ENCODE measurements at regions not wholly inside any gene's neighbourhood (a gene's known extent, or its start where the extent isn't known, plus 50 kb on each side); places are given as distances from the start of the nearest gene placed in this dataset.

DNA sequence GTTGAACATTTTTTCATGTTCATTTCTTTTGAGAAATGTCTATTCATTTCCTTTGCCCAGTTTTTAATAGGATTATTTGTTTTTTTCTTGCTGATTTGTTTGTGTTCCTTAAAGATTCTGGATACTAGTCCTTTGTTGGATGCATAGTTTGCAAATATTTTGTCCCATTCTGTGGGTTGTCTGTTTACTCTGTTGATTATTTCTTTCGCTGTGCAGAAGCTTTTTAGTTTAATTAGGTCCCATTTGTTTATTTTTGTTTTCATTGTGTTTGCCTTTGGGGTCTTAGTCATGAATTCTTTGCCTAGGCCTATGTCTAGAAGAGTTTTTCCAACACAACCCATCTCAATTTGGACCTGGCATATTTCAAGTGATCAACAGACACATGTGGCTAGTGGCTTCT, 116.1 kb upstream of the GALNT2 start:
- TF ChIP-seq, protein P1, sequence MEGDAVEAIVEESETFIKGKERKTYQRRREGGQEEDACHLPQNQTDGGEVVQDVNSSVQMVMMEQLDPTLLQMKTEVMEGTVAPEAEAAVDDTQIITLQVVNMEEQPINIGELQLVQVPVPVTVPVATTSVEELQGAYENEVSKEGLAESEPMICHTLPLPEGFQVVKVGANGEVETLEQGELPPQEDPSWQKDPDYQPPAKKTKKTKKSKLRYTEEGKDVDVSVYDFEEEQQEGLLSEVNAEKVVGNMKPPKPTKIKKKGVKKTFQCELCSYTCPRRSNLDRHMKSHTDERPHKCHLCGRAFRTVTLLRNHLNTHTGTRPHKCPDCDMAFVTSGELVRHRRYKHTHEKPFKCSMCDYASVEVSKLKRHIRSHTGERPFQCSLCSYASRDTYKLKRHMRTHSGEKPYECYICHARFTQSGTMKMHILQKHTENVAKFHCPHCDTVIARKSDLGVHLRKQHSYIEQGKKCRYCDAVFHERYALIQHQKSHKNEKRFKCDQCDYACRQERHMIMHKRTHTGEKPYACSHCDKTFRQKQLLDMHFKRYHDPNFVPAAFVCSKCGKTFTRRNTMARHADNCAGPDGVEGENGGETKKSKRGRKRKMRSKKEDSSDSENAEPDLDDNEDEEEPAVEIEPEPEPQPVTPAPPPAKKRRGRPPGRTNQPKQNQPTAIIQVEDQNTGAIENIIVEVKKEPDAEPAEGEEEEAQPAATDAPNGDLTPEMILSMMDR (IDR thresholded peaks at IDR 0.05), result no peak
- TF ChIP-seq POLR2A (IDR thresholded peaks at IDR 0.05), result no peak
